HT1080 (cell line): ENCODE measurements at regions not wholly inside any gene's neighbourhood (a gene's known extent, or its start where the extent isn't known, plus 50 kb on each side); places are given as distances from the start of the nearest gene placed in this dataset.
A peak's percentile ranks its signal among the peaks of the same experiment; 100 is the strongest.

Experiments
- DNase-seq: peaks from one replicate; pipeline ENCODE4 v3.0.0-alpha.2; 2015; ENCODE audit warnings: low read depth

GRCh38 chr7:35581605-35582210 lies 113.2 kb downstream of the HERPUD2 start:
- DNase-seq: no peak

DNA sequence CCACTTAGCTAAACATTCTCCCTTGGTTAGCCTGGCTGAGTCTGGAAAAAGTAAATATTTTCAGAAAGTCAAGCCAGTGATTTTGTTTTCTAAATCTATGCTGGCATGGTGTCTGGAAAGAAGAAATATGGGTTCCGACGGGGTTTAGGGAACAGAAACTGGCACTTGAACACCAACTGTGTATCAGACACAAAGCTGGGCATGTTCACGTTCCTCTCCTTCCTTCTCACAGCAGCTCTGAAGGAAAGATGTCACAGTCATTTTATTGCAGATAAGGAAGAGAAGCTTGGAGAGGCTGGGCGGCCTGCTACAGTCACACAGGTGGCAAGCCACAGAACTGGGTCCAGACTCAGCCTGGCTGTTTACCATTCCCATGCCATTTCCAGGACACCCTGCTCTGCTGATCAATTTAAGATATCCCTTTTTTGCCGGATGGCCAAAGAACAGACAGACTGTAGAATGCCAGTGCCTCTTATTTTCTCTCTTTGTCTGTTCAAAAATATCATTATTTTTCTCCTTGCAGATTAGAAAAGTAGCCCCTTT lies 118.8 kb downstream of the HERPUD2 start:
- no peak for DNase-seq

GRCh38 chr7:35571611-35572240 lies 123.2 kb downstream of the HERPUD2 start:
- DNase-seq: no peak

- DNase-seq: no peak
Observed at GRCh38 chr7:35570937-35571336, 124.0 kb downstream of the HERPUD2 start.

DNA sequence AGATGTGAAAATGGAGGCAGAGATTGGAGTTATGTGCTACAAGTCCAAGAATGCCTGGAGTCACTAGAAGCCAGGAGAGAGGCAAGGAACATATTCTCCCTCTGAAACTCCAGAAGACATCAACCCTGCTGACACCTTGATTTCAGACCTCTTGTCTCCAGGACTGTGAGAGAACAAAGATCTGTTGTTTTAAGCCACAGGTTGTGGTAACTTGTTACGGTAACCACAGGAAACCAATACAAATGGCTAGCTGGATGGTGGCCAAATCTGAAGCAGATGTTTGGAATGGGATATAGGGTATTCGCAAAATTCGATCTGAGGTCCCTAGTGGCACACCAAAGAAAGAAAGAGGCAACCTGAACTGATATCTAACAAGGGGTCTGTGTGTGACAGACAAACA lies 129.0 kb downstream of the HERPUD2 start:
- peak; percentile 32 for DNase-seq

- no peak for DNase-seq
Observed at GRCh38 chr7:35558841-35559240, 136.1 kb downstream of the HERPUD2 start.

- no peak for DNase-seq
Observed at GRCh38 chr7:35556515-35557471, 138.1 kb downstream of the HERPUD2 start.

GRCh38 chr7:35555934-35556333 lies 139.0 kb downstream of the HERPUD2 start:
- DNase-seq: peak; percentile 52

- DNase-seq: no peak
Observed at GRCh38 chr7:35555386-35555785, 139.5 kb downstream of the HERPUD2 start.

DNA sequence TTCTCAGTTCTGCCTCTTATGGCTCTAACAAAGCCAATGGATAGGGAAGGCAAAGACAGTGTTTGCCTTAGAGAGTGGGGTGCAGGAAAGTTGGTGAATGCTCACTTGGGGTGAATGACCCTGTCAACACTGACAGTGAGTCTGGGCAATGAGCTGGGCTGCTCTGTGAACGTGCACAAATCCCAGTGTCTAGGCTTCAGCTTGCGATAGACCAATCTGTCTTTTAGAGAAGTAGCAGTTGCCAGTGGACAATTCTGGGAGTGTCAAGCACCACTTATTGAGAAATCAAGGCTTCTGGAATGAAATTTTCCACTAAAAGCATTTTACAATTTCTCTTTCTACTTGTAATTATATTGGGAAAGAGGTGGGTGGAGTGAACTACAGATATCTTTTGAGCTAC lies 141.4 kb downstream of the HERPUD2 start:
- no peak for DNase-seq

- DNase-seq: no peak
Observed at GRCh38 chr7:35552691-35553090, 142.2 kb downstream of the HERPUD2 start.

DNA sequence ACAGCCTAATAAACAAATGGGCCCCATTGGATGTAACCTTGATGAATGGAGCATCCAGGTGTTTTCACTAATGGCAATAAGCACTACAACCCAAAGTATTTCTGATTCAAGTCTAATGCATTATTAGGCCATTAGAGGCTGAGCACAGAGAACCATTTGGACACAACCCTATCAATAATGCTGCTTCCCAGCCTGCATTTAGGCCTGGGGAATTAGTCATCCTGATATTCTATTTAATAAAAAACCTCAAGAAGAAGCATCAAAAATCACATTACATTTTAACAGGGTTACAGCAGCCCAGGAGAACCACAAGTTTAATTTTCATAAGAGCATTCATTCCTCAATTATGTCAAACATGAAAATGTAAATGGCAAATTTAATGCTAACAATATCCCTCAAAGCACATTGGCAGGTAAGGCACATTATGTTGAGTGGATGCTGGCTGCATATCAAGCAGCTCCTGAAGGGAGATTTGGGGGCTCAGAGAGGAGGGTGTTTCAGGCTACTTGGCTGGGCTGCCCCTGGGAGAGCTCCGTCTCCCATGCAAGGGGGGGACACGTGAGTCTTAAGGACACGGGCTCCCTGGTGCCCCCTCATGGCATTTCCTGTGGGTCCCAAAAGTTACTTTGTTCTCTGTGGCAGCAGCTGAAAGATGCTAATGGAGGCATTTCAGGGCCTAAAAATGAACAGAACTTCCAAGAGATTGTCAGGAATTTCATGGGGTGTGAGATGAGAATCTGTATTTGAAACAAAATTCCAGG lies 143.4 kb downstream of the HERPUD2 start:
- DNase-seq: no peak

- DNase-seq: no peak
Observed at GRCh38 chr7:35550831-35551230, 144.1 kb downstream of the HERPUD2 start.

DNA sequence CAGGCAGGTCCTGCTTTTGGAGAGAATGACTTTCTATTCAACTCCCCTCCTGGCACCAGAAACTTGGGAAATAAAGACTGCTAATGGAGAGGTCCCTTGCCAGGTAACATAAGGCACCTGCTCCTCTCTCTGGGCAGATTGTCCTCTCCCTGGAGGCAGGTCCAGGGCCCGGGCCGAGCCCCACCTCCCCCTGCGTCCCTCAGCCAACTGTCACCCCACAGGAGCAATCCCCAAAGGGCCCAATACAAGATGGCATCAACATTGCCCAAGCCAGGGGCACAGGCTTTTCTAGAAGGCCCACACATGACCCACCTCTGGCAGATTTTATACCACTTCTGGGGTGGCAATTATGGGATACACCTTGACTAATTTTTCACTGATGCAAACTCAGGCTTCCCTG lies 145.2 kb downstream of the HERPUD2 start:
- DNase-seq: no peak

DNA sequence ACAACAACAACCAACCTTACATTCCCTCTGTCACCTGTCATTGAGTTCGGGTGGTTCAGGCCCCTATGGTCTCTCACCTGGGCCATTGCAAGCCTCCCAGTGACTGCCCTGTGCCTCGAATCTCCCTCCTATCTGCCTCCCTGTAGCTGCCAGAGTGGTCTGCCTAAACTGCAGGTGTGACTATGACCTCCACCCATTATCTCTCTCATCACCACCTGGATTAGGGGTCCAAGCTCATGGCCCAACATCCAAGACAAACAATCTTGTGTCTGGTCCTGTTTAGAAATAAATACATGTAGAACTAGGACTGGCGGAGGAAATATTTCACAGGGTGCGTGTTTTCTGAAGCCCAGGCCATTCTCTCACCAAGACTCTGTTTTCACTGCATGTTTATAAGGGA lies 146.6 kb downstream of the HERPUD2 start:
- DNase-seq: no peak

DNA sequence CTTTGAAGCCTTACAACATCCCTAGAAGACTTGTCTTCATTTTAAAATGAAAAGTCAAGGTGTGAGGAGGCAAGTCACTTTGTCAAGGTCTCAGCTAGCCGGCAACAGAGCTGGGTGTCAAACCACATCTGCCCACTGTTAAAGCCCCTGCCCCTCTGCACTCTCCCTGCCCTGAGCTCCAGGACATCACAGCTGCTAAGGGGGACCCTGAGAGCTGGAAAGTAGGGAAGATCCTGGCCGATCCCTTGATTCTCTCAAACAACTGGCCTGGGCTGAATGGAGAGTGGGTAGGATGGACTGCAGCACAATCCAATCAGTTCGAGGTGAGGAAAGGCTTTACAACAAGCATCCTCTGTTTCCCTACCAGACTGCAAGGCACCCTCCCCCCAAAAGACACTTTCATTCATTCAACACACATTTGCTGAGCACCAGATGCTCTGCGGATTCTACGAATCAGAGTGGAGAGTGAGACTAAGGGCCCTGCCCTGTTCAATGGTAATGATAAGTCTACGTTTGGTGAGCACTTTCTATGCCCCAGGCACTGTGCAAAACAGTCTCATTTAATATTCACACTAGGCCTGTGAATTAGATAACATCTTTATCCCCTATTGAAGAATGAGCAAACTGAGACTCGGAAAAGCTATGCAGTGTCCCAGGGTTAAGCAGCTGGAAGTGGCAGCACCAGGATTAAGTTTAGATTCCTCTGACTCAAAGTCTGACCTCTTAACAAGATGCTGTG lies 148.1 kb downstream of the HERPUD2 start:
- DNase-seq: no peak

GRCh38 chr7:35545831-35546230 lies 149.1 kb downstream of the HERPUD2 start:
- no peak for DNase-seq

DNA sequence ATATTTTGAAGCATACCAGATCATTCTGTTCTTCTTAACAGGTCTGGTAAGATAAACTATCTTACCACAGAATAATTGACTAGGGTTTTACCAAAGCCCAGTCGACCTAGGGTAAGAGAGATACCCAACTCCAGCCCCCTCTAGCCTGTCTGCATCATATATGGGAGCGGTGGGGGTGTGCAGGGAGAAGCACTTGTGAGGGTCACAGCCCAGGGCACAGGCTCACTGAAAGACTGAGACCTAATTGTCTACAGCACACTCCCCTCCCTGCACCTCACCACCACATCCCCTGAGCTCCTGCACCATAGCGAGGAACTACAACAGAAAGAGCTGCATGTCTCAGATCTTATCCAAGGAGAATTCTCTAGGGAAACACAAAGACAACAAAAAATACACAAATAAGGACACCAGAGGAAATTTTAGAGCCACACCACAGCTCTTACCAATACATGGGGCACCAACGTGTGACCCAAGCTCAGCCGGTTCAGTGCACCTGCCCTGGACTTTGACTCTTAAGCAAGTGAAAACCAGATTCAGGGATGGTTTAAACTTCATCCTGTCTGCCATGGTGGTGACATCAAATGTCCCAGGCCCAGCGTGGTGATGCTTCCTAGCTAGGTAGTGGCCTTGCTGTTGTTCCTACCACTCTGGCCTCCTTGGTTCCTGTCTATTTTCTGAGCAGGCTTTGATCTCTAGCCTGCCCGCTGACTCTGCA lies 150.8 kb downstream of the HERPUD2 start:
- DNase-seq: no peak

- DNase-seq: peak; percentile 70
Observed at GRCh38 chr7:35537067-35538023, 157.6 kb downstream of the HERPUD2 start.
